Left renal pelvis (tissue), 4 donors: ENCODE measurements at regions not wholly inside any gene's neighbourhood (a gene's known extent, or its start where the extent isn't known, plus 50 kb on each side); places are given as distances from the start of the nearest gene placed in this dataset.

Experiments used
- DNase-seq, 4 donors: peaks; one replicate each; pipeline ENCODE4 v3.0.0-alpha.2; 2013; ENCODE audit warnings: low read depth in 4 of 4, low spot score in 3 of 4

GRCh38 chr2:157938556-157938955 lies 62.4 kb upstream of the ACVR1 start:
- no peak for DNase-seq

GRCh38 chr2:157936406-157936805 lies 60.3 kb upstream of the ACVR1 start:
- DNase-seq = no peak

- no peak for DNase-seq
Measured at GRCh38 chr2:157935378-157935906, 59.3 kb upstream of the ACVR1 start.

- no peak for DNase-seq
Measured at GRCh38 chr2:157934684-157935377, 58.7 kb upstream of the ACVR1 start.

GRCh38 chr2:157933160-157933920 lies 57.2 kb upstream of the ACVR1 start:
- no peak for DNase-seq

GRCh38 chr2:157932480-157933159 lies 56.5 kb upstream of the ACVR1 start:
- no peak for DNase-seq

- DNase-seq = no peak
Measured at GRCh38 chr2:157931542-157931941, 55.4 kb upstream of the ACVR1 start.

GRCh38 chr2:157930728-157931127 lies 54.6 kb upstream of the ACVR1 start:
- DNase-seq = no peak

- DNase-seq = no peak
Measured at GRCh38 chr2:157929871-157930667, 53.9 kb upstream of the ACVR1 start.

GRCh38 chr2:157928372-157928771 lies 52.2 kb upstream of the ACVR1 start:
- DNase-seq = no peak

GRCh38 chr2:157927155-157927554 lies 51.0 kb upstream of the ACVR1 start:
- DNase-seq = no peak
